HepG2 (cell line): ENCODE measurements at regions not wholly inside any gene's neighbourhood (a gene's known extent, or its start where the extent isn't known, plus 50 kb on each side); places are given as distances from the start of the nearest gene placed in this dataset.

Source experiments
- ATAC-seq: fragments of 200-7000 bp; cut with Tn5 transposase; 3 replicates; pipeline ENCODE4 v1.9.1; 2020; ENCODE audit warnings: mild to moderate bottlenecking, moderate library complexity
- BruUV-seq: library from RNA; stranded (reverse); fragments of 400-500 nt; replicated peaks from 2 replicates; lab custom pipeline; 2021; lab: Mats Ljungman, UMichigan
- CTCF ChIA-PET: fragments of 300-600 bp; formaldehyde crosslinking; extraction: SDS; loops from one replicate; lab custom pipeline; 2021; ENCODE audit warnings: low total read pairs, inconsistent platforms, low intra/inter-chr PET ratio; lab: Yijun Ruan, JAX
- POLR2A ChIA-PET: fragments of 350-600 bp; sonication (Branson Sonifier 250); formaldehyde crosslinking; loops from one replicate; lab custom pipeline; 2020; ENCODE audit warnings: antibody characterized with exemption, inconsistent platforms; lab: Yijun Ruan, JAX
- DNase-seq: peaks from one replicate; pipeline ENCODE4 v3.0.0-alpha.2; 2015; ENCODE audit warnings: low spot score
- FAIRE-seq: peaks from 3 replicates; lab custom pipeline; 2011; peaks lifted over from hg19 to GRCh38; lab: Jason Lieb, UNC
- H2AFZ ChIP-seq: one replicate; pipeline ENCODE4 v1.6.1; 2011; ENCODE audit warnings: low read length, inconsistent platforms
- H3K27ac ChIP-seq: fragments of 300-600 bp; 3 replicates; pipeline ENCODE4 v1.8.0; 2011; ENCODE audit warnings: mixed run types, mild to moderate bottlenecking, mixed read lengths, low read length, inconsistent platforms; ENCODE audit not compliant: insufficient read depth; ENCODE audit errors: extremely low read length
- H3K27me3 ChIP-seq, 2 experiments: fragments of 200-600 bp in 1 of 2; 2 replicates in 1 of 2; 3 replicates in 1 of 2; pipeline versions ENCODE4 v1.6.0 to v1.8.0; 2011; ENCODE audit warnings: low read length in 2 of 2, mild to moderate bottlenecking in 2 of 2, moderate library complexity in 2 of 2, inconsistent platforms in 1 of 2; ENCODE audit not compliant: insufficient read depth in 2 of 2, control insufficient read depth in 1 of 2
- H3K36me3 ChIP-seq, 2 experiments: fragments of 200-600 bp in 1 of 2; replicated peaks in 1 of 2; 2 replicates in 1 of 2; 3 replicates in 1 of 2; pipeline versions ENCODE4 v1.5.1 to v1.8.0; 2011; ENCODE audit warnings: low read length in 2 of 2, inconsistent platforms in 1 of 2; ENCODE audit not compliant: insufficient read depth in 2 of 2, control insufficient read depth in 1 of 2
- H3K4me1 ChIP-seq: 2 replicates; pipeline ENCODE4 v1.5.1; 2012; ENCODE audit warnings: low read length, inconsistent platforms; ENCODE audit not compliant: insufficient read depth
- H3K4me2 ChIP-seq: 2 replicates; pipeline ENCODE4 v1.6.0; 2011; ENCODE audit warnings: low read depth, low read length, inconsistent platforms
- H3K4me3 ChIP-seq, 3 experiments: fragments of 200-600 bp in 1 of 3; sonication (generic), shearing (Covaris generic) in 1 of 3; replicated peaks in 1 of 3; 2 replicates each; pipeline ENCODE4 v1.5.1; 2011 to 2016; ENCODE audit warnings: low read length in 3 of 3, inconsistent platforms in 2 of 3, low read depth in 2 of 3, mild to moderate bottlenecking in 2 of 3, control low read depth in 1 of 3, mixed read lengths in 1 of 3; ENCODE audit not compliant: insufficient read depth in 1 of 3
- H3K79me2 ChIP-seq: one replicate; pipeline ENCODE4 v1.6.1; 2011; ENCODE audit warnings: low read length, inconsistent platforms; ENCODE audit not compliant: insufficient read depth
- H3K9ac ChIP-seq: 2 replicates; pipeline ENCODE4 v1.6.0; 2011; ENCODE audit warnings: mild to moderate bottlenecking, low read depth, low read length, inconsistent platforms; ENCODE audit not compliant: insufficient read depth
- H3K9me3 ChIP-seq: 2 replicates; pipeline ENCODE4 v1.5.1; 2012; ENCODE audit warnings: mild to moderate bottlenecking, low read length
- H4K20me1 ChIP-seq: 2 replicates; pipeline ENCODE4 v1.6.0; 2011; ENCODE audit warnings: inconsistent platforms, mild to moderate bottlenecking, low read length, moderate library complexity; ENCODE audit not compliant: insufficient read depth
- ARNT ChIP-seq: fragments of 450-650 bp; IDR thresholded peaks from 2 replicates; pipeline ENCODE4 v1.6.1; 2017
- ASH2L ChIP-seq: fragments of 300-600, 200-600 bp; sonication (generic); IDR thresholded peaks from 2 replicates; pipeline ENCODE4 v1.7.0; 2017; ENCODE audit warnings: low read depth, mild to moderate bottlenecking, moderate library complexity, mixed read lengths, low read length; ENCODE audit not compliant: insufficient read length
- ATM ChIP-seq: fragments of 450-650 bp; IDR thresholded peaks from 2 replicates; pipeline ENCODE4 v1.7.1; 2017; ENCODE audit warnings: mild to moderate bottlenecking, borderline replicate concordance
- BCL6 ChIP-seq: IDR thresholded peaks from 2 replicates; pipeline ENCODE4 v1.6.1; 2016; ENCODE audit warnings: missing genetic modification reagents, missing compliant biosample characterization
- FIP1L1 ChIP-seq: fragments of 200-400 bp; formaldehyde crosslinking; IDR thresholded peaks from 2 replicates; pipeline ENCODE4 v1.6.1; 2018; ENCODE audit warnings: low read depth, mild to moderate bottlenecking, low read length, moderate library complexity, borderline replicate concordance; ENCODE audit not compliant: insufficient read depth
- HCFC1 ChIP-seq: fragments of 150-350 bp; IDR thresholded peaks from 2 replicates; pipeline ENCODE4 v1.6.1; 2014; ENCODE audit warnings: low read depth, low read length
- MEF2D ChIP-seq: sonication (generic); formaldehyde crosslinking; IDR thresholded peaks from 2 replicates; pipeline ENCODE4 v1.5.1; 2020; ENCODE audit warnings: mild to moderate bottlenecking, missing genetic modification reagents
- MXD3 ChIP-seq: IDR thresholded peaks from 2 replicates; pipeline ENCODE4 v1.6.1; 2016; ENCODE audit warnings: mild to moderate bottlenecking, missing biosample characterization, missing genetic modification reagents
- PCBP1 ChIP-seq: fragments of 200-400 bp; formaldehyde crosslinking; IDR thresholded peaks from 2 replicates; pipeline ENCODE4 v1.6.1; 2017; ENCODE audit warnings: mild to moderate bottlenecking, low read depth, low read length, borderline replicate concordance
- RCOR2 ChIP-seq: IDR thresholded peaks from 2 replicates; pipeline ENCODE4 v1.6.1; 2016; ENCODE audit warnings: missing biosample characterization, missing genetic modification reagents
- SRSF4 ChIP-seq: fragments of 200-400 bp; formaldehyde crosslinking; IDR thresholded peaks from one replicate; pipeline ENCODE4 v1.6.1; 2018; ENCODE audit warnings: mild to moderate bottlenecking, low read depth, low read length, moderate library complexity; ENCODE audit not compliant: poor library complexity, severe bottlenecking
- TRIM24 ChIP-seq: sonication (generic); formaldehyde crosslinking; IDR thresholded peaks from 2 replicates; pipeline ENCODE4 v1.8.0; 2022; ENCODE audit warnings: mild to moderate bottlenecking, missing genetic modification reagents
- ZC3H4 ChIP-seq: sonication (generic); formaldehyde crosslinking; IDR thresholded peaks from 2 replicates; pipeline ENCODE4 v1.4.0; 2020; ENCODE audit warnings: missing genetic modification reagents, borderline replicate concordance
- ZNF292 ChIP-seq: sonication (generic); formaldehyde crosslinking; IDR thresholded peaks from 2 replicates; pipeline ENCODE4 v1.8.1; 2022; ENCODE audit warnings: mild to moderate bottlenecking, low read depth, missing genetic modification reagents, borderline replicate concordance
- ZNF839 ChIP-seq: sonication (generic); formaldehyde crosslinking; IDR thresholded peaks from 2 replicates; pipeline ENCODE4 v1.4.0; 2020; ENCODE audit warnings: missing genetic modification reagents, mild to moderate bottlenecking, borderline replicate concordance
- WGBS: methylation state at CpG from one replicate; pipeline ENCODE4 v1.1.6; 2017; ENCODE audit warnings: low lambda C conversion rate; 5-methylcytosine and 5-hydroxymethylcytosine counted together
- in situ Hi-C: cut with HindIII; loops from 2 replicates; pipeline ENCODE4 v1.10.0; 2017; ENCODE audit warnings: low pct_unique_long_range_greater_than_20kb; ENCODE audit not compliant: extremely low pct_ligation_motif_present
- intact Hi-C: fragments of 100-400 bp; cut with micrococcal nuclease; formaldehyde crosslinking; loops from one replicate; pipeline ENCODE4 v1.10.0; 2022; ENCODE audit not compliant: unreplicated experiment
- TF ChIP-seq, protein P1 (sequence below): sonication (generic); formaldehyde crosslinking; IDR thresholded peaks from 2 replicates; pipeline ENCODE4 v1.4.0; 2020; ENCODE audit warnings: missing genetic modification reagents, mild to moderate bottlenecking, borderline replicate concordance
- TF ChIP-seq, protein P2 (sequence below): sonication (generic); formaldehyde crosslinking; IDR thresholded peaks from 2 replicates; pipeline ENCODE4 v1.4.0; 2020; ENCODE audit warnings: missing genetic modification reagents, low read depth, mild to moderate bottlenecking, borderline replicate concordance

DNA sequence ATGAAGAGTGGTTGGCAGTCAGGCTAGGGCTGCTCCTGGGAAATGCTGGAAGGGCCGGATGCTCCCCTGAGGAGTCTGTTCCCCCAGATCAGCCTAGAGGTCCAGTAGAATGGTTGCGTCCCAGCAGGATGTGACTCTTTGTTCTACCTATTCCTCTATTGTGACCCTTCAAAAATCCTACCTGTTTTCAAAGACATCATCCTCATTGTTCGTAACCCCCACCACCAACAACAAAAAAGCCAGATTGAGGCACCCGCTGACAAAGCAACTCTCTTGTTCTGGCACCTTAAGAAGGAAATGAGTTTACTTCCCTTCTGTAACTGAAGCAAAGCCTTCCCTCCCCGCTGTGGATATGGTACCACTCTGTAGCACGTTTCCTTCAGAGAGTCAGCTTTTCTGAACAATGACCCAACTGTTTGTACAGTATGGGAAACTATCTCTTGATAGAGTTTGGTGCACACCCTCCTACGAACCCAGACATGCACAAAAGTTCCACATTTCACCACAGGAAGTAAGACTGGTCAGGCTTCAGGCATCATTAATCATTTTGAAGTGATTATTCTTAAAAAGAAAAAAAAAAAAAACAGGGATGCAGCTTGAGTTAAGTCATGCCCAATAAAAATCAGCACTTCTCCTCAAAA is 207.2 kb downstream of the ENC1 start:
- H3K27me3 ChIP-seq: no peaks in the 10 kb centered on the region; a peak in 1 of 5 replicates
- in situ Hi-C loops: no loop called here
- H2AFZ ChIP-seq: no peak overlapping the region
- ChIA-PET CTCF (no interaction called here), POLR2A (interaction anchor here (0.7 kb wide), 1 partner anchor 19 kb away, joined by 3 read pairs; no protein-coding TSS in a partner anchor)
- 60% methylated on average over 7 of the region's 7 CpGs for WGBS
- ATAC-seq (no peak), DNase-seq (no peak), FAIRE-seq (no peak)
- peaks cover 12% of the 10 kb centered on the region for H3K4me1 ChIP-seq
- H4K20me1 ChIP-seq: no peaks in the 10 kb centered on the region
- H3K4me2 ChIP-seq: no peak overlapping the region
- no peaks in the 10 kb centered on the region for H3K36me3 ChIP-seq
- intact Hi-C loops: no loop called here
- TF ChIP-seq MEF2D (no peak), ZC3H4 (CRISPR knock-in tag) (no peak), ARNT (no peak), FIP1L1 (no peak), ZNF839 (CRISPR knock-in tag) (no peak), PCBP1 (no peak), HCFC1 (no peak), TRIM24 (CRISPR knock-in tag) (no peak), MXD3 (CRISPR knock-in tag) (no peak), RCOR2 (CRISPR knock-in tag) (no peak), ASH2L (no peak), ATM (no peak), ZNF292 (CRISPR knock-in tag) (no peak), BCL6 (CRISPR knock-in tag) (no peak), SRSF4 (no peak)
- TF ChIP-seq, protein P1, sequence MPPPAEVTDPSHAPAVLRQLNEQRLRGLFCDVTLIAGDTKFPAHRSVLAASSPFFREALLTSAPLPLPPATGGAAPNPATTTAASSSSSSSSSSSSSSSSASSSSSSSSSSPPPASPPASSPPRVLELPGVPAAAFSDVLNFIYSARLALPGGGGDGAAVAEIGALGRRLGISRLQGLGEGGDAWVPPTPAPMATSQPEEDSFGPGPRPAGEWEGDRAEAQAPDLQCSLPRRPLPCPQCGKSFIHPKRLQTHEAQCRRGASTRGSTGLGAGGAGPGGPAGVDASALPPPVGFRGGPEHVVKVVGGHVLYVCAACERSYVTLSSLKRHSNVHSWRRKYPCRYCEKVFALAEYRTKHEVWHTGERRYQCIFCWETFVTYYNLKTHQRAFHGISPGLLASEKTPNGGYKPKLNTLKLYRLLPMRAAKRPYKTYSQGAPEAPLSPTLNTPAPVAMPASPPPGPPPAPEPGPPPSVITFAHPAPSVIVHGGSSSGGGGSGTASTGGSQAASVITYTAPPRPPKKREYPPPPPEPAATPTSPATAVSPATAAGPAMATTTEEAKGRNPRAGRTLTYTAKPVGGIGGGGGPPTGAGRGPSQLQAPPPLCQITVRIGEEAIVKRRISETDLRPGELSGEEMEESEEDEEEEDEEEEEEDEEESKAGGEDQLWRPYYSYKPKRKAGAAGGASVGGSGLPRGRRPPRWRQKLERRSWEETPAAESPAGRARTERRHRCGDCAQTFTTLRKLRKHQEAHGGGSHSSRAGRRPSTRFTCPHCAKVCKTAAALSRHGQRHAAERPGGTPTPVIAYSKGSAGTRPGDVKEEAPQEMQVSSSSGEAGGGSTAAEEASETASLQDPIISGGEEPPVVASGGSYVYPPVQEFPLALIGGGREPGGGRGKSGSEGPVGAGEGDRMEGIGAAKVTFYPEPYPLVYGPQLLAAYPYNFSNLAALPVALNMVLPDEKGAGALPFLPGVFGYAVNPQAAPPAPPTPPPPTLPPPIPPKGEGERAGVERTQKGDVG (CRISPR knock-in tag): no peak
- TF ChIP-seq, protein P2, sequence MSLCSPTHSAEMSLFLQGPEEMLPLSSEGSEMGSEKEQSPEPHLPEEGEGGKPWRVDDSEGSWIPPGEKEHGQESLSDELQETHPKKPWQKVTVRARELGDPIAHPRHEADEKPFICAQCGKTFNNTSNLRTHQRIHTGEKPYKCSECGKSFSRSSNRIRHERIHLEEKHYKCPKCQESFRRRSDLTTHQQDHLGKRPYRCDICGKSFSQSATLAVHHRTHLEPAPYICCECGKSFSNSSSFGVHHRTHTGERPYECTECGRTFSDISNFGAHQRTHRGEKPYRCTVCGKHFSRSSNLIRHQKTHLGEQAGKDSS (CRISPR knock-in tag): no peak
- H3K9me3 ChIP-seq: no peaks in the 10 kb centered on the region
- BruUV-seq: no TSS peak
- H3K4me3 ChIP-seq: no peak overlapping the region
- H3K79me2 ChIP-seq: no peaks in the 10 kb centered on the region
- H3K9ac ChIP-seq: no peak overlapping the region
- no peak overlapping the region for H3K27ac ChIP-seq
